Stomach (tissue), 8 donors: ENCODE measurements at regions not wholly inside any gene's neighbourhood (a gene's known extent, or its start where the extent isn't known, plus 50 kb on each side); places are given as distances from the start of the nearest gene placed in this dataset.

Experiments
- DNase-seq, 2 donors: peaks; one replicate each; pipeline versions ENCODE4 v3.0.0 to v3.0.0-alpha.2; 2013 to 2019
- H3K27ac ChIP-seq, 5 donors: fragments of 200-600 bp in 4 of 5; sonication (generic) in 4 of 5; one replicate each; pipeline ENCODE4 v1.5.1; 2013 to 2019; ENCODE audit warnings: mild to moderate bottlenecking in 1 of 5, moderate library complexity in 1 of 5
- H3K27me3 ChIP-seq, 3 donors: fragments of 200-600 bp; sonication (generic); one replicate each; pipeline ENCODE4 v1.5.1; 2017 to 2019; ENCODE audit warnings: mixed run types in 1 of 3
- H3K36me3 ChIP-seq, 4 donors: fragments of 200-600 bp; sonication (generic); 1 replicate in 3 of 4; 2 replicates in 1 of 4; pipeline ENCODE4 v1.5.1; 2016 to 2019
- H3K4me1 ChIP-seq, 4 donors: fragments of 200-600 bp; sonication (generic); one replicate each; pipeline ENCODE4 v1.5.1; 2016 to 2019
- H3K4me3 ChIP-seq, 4 donors: fragments of 200-600 bp; sonication (generic) in 3 of 4; one replicate each; pipeline ENCODE4 v1.5.1; 2016 to 2019; ENCODE audit warnings: mild to moderate bottlenecking in 1 of 4
- H3K9me3 ChIP-seq, 4 donors: fragments of 200-600 bp; sonication (generic); one replicate each; pipeline ENCODE4 v1.5.1; 2016 to 2019
- EP300 ChIP-seq: sonication (generic); formaldehyde crosslinking; IDR thresholded peaks from one replicate; pipeline ENCODE4 v1.6.1; 2017; ENCODE audit warnings: antibody characterized with exemption
- POLR2A ChIP-seq, 4 donors: fragments of 450-650 bp; IDR thresholded peaks; one replicate each; pipeline ENCODE4 v1.6.1; 2016; ENCODE audit warnings: antibody characterized with exemption in 4 of 4, control low read depth in 2 of 4, mild to moderate bottlenecking in 1 of 4, moderate library complexity in 1 of 4
- POLR2AphosphoS5 ChIP-seq, 3 donors: sonication (generic); formaldehyde crosslinking; IDR thresholded peaks; one replicate each; pipeline ENCODE4 v1.6.1; 2016; ENCODE audit warnings: antibody characterized with exemption in 3 of 3
- WGBS, 5 donors: extraction: QIAGEN DNeasy Blood & Tissue Kit in 3 of 5; methylation state at CpG; one replicate each; pipeline versions ENCODE4 v1.1.5 to v1.1.7; 2013 to 2018; 5-methylcytosine and 5-hydroxymethylcytosine counted together
- intact Hi-C: fragments of 100-400 bp; cut with DNase I; formaldehyde crosslinking; loops from one replicate; pipeline ENCODE4 v1.15.1; 2023; ENCODE audit warnings: low total_unique reads
- TF ChIP-seq, protein P1 (sequence below), 7 experiments: fragments of 450-650 bp in 4 of 7; fragments of 200-600 bp in 3 of 7; sonication (generic) in 3 of 7; IDR thresholded peaks; one replicate each; pipeline ENCODE4 v1.5.1; 2016 to 2019; ENCODE audit warnings: antibody characterized with exemption in 7 of 7, control low read depth in 2 of 7, mild to moderate bottlenecking in 1 of 7
- donor health status: healthy with polysubstance abuse.
- donor health status: Bipolar disorder and iron deficiency.
- donor health status: healthy.

- Histone ChIP-seq H3K4me1 (no peaks in the 10 kb centered on the region), H3K27ac (no peak overlapping the region), H3K4me3 (no peak overlapping the region), H3K36me3 (no peaks in the 10 kb centered on the region), H3K27me3 (no peaks in the 10 kb centered on the region), H3K9me3 (no peaks in the 10 kb centered on the region)
- no peak for DNase-seq
- intact Hi-C loops = no loop called here
- WGBS, 5 donors = 75 to 83% (median 77%) methylated on average over 3 of the region's 3 CpGs
- TF ChIP-seq, protein P1, sequence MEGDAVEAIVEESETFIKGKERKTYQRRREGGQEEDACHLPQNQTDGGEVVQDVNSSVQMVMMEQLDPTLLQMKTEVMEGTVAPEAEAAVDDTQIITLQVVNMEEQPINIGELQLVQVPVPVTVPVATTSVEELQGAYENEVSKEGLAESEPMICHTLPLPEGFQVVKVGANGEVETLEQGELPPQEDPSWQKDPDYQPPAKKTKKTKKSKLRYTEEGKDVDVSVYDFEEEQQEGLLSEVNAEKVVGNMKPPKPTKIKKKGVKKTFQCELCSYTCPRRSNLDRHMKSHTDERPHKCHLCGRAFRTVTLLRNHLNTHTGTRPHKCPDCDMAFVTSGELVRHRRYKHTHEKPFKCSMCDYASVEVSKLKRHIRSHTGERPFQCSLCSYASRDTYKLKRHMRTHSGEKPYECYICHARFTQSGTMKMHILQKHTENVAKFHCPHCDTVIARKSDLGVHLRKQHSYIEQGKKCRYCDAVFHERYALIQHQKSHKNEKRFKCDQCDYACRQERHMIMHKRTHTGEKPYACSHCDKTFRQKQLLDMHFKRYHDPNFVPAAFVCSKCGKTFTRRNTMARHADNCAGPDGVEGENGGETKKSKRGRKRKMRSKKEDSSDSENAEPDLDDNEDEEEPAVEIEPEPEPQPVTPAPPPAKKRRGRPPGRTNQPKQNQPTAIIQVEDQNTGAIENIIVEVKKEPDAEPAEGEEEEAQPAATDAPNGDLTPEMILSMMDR (IDR thresholded peaks at IDR 0.05) = no peak
- TF ChIP-seq EP300 = no peak
- no peak for TF ChIP-seq POLR2A (IDR thresholded peaks at IDR 0.05)
- TF ChIP-seq POLR2AphosphoS5 (IDR thresholded peaks at IDR 0.05) = no peak
Measured at GRCh38 chr12:43063650-43064049, 474.1 kb upstream of the PRICKLE1 start.

DNA sequence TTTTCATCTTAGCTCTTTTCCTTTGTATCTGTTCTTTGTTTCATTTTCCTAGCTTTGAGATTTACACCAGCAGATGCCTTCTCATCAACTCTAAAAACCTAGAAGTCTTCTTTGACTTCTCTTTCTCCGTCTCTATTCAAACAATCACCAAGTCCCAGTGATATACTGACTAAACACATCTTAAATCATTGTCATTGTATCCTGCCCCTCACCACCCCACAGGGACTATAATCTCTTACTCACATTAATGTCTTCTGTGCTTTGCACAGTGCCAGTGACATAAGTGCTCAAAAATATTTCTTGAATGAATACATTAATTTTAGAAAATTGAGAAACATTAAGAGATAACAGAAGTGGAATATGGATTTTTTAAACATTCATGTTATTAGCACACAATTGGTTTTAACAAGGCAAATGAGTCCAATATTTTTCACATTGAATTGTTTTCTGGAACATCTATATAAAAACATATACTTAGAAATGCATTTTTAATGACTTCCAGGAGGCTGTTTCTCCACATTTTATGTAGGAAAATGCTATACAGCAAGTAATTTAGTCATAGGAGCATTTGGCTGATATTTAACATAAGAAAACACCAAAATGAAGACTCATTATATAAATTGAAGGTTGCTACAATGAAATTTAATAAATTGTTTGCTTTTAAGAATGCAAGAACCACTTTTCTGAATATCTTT, 472.8 kb upstream of the PRICKLE1 start:
- no peak overlapping the region for H3K4me3 ChIP-seq
- 40 to 63% (median 58%) methylated on average over 1 of the region's 1 CpG for WGBS, 5 donors
- H3K27me3 ChIP-seq = no peaks in the 10 kb centered on the region
- H3K4me1 ChIP-seq = no peaks in the 10 kb centered on the region
- no peaks in the 10 kb centered on the region for H3K36me3 ChIP-seq
- DNase-seq = no peak
- no peak overlapping the region for H3K27ac ChIP-seq
- intact Hi-C loops = no loop called here
- TF ChIP-seq POLR2AphosphoS5 (IDR thresholded peaks at IDR 0.05) = no peak
- TF ChIP-seq, protein P1 (IDR thresholded peaks at IDR 0.05) = no peak
- no peak for TF ChIP-seq POLR2A (IDR thresholded peaks at IDR 0.05)
- TF ChIP-seq EP300 = no peak
- no peaks in the 10 kb centered on the region for H3K9me3 ChIP-seq

GRCh38 chr12:43060742-43061141, 471.2 kb upstream of the PRICKLE1 start:
- Histone ChIP-seq H3K27me3 (no peaks in the 10 kb centered on the region), H3K9me3 (no peaks in the 10 kb centered on the region), H3K36me3 (no peaks in the 10 kb centered on the region), H3K4me1 (no peaks in the 10 kb centered on the region), H3K4me3 (no peak overlapping the region), H3K27ac (no peak overlapping the region)
- 8 to 41% (median 33%) methylated on average over 2 of the region's 2 CpGs for WGBS, 5 donors
- DNase-seq = no peak
- TF ChIP-seq POLR2A (IDR thresholded peaks at IDR 0.05) (no peak), POLR2AphosphoS5 (IDR thresholded peaks at IDR 0.05) (no peak), EP300 (no peak)
- TF ChIP-seq, protein P1 (IDR thresholded peaks at IDR 0.05) = no peak
- intact Hi-C loops = no loop called here

DNA sequence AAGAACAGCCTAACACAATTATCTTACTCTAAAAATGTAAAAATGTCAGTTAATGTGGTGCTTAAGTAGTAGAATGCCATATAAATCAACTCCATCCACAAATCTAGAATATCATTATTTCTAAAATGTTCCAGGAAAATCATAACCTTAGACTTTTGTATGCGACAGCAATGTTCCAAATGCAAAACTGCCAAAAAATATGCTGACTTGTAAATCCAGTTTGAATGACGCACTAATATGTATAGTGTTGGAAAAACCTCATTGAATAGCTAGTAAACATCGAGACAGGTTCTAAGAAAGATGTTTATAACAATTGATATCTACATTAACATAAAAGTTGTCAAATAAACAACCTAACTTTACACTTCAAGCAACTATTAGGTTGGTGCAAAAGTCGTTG, 469.1 kb upstream of the PRICKLE1 start:
- Histone ChIP-seq H3K27ac (no peak overlapping the region), H3K36me3 (no peaks in the 10 kb centered on the region), H3K4me1 (no peaks in the 10 kb centered on the region), H3K4me3 (no peak overlapping the region), H3K27me3 (no peaks in the 10 kb centered on the region), H3K9me3 (no peaks in the 10 kb centered on the region)
- no peak for DNase-seq
- TF ChIP-seq POLR2AphosphoS5 (IDR thresholded peaks at IDR 0.05) (no peak), EP300 (no peak), POLR2A (IDR thresholded peaks at IDR 0.05) (no peak)
- TF ChIP-seq, protein P1 (IDR thresholded peaks at IDR 0.05) = no peak
- intact Hi-C loops = no loop called here
- 89 to 94% (median 92%) methylated on average over 4 of the region's 4 CpGs for WGBS, 5 donors
